ENCODE measurements at regions not wholly inside any gene's neighbourhood (a gene's known extent, or its start where the extent isn't known, plus 50 kb on each side); places are given as distances from the start of the nearest gene placed in this dataset.
"Not testable (repeated sequence)": the region's sequence is repeated elsewhere in the genome, so short reads cannot be mapped to it uniquely, and the experiment has no call there.

- no peak for DNase-seq
These were observed 284.1 kb downstream of the BMP4 start for GRCh38 chr14:53672526-53672925.

GRCh38 chr14:53670701-53671100, 285.9 kb downstream of the BMP4 start:
- DNase-seq, result peak in 1 of 3 donors; percentile 57

- DNase-seq, result peak in 1 of 3 donors; percentile 29
These were observed 287.7 kb downstream of the BMP4 start for GRCh38 chr14:53668897-53669296.

DNA sequence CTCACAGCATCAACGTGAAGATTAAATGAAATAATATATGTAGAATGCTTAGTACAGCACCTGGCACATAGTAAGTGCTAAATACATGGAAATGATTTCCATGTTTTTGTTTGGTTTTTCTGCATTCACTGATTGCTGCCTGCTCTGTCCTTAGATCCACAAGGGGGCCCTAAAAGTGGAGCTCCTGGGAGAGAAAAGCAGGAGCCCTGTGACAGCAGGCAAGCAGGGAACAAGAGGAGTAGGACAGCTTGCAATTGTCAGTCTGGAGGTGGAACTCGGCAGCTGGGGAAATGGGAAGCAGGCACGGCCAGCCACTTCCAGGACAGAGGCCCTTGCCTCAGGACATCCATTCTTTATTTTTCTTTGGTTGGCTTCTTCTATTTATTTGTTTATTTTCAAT, 292.9 kb downstream of the BMP4 start:
- DNase-seq, result no peak

- DNase-seq, result no peak
These were observed 301.4 kb downstream of the BMP4 start for GRCh38 chr14:53655080-53655785.

GRCh38 chr14:53652068-53652467, 304.6 kb downstream of the BMP4 start:
- DNase-seq, result no peak

DNA sequence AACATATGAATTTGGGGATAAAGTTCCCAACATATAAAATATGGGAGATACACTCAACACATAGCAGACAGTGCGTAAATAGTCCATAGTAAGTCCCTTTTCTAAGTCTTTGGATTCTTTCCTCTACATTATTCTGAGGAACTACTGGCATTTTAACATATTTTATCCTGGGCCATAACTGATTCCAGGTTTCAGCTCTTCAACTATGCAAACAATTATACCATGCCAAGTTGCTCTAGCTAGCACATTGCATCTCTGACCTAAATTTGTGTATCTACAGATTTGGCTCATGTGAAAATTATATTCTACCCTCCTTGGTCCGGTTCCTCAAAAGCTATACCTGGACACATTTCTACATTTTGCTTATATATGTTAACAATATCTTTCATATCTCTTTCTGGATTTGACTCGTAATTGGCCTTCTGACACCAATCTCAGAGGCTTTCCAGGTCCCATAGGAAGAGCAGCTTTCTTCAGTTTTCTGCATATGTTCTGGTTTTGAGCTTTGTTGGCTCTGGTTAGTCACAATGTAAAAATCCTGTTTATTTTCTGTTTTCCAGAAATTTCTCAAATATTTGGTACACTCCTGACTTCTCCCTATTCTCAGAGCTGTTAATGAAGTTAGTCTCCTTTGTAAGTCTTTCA, 305.4 kb downstream of the BMP4 start:
- DNase-seq, result peak in 2 of 3 donors; percentile 31 to 59

- no peak for DNase-seq
These were observed 309.7 kb downstream of the BMP4 start for GRCh38 chr14:53646925-53647324.

DNA sequence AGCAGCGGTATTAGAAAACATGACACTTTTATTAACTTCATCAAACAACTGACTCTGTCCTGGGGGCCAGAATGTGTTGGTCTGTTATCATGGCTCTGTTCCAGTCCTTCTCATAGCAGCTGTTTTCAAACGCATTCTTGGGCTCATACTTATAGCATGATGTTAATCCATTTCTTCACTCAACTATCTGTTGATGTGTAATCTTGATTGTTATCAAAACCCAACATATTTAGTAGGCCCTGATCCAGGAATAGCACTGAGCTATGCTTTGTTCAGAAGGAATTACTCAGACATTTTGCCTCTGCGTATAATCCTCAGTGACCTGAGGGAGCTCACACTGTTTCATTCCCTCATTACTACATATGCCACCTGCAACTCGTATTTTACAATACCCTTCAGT, 315.9 kb downstream of the BMP4 start:
- peak; percentile 38 to 65 (median 52) for DNase-seq

DNA sequence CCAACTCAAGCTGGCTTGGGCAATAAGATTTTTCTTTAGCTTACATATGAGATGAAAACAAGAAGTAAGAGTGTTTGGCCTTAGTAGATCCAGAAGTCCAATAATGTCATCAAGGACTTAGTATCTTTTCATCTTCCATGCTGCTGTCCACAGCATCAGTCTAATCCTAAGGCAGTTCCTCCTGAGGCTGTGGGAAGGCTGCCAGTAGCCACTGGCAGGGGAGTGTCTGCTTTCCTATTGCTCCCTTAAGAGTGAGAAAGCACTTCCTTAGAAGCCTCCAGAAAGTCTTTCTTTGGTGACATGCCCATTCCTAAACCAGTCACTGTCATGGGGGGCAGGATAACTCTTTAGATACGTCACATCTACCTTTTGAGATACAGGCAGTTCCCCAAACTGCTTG, 317.7 kb downstream of the BMP4 start:
- DNase-seq, result no peak

GRCh38 chr14:53634793-53635192, 321.8 kb downstream of the BMP4 start:
- DNase-seq, result no peak

DNA sequence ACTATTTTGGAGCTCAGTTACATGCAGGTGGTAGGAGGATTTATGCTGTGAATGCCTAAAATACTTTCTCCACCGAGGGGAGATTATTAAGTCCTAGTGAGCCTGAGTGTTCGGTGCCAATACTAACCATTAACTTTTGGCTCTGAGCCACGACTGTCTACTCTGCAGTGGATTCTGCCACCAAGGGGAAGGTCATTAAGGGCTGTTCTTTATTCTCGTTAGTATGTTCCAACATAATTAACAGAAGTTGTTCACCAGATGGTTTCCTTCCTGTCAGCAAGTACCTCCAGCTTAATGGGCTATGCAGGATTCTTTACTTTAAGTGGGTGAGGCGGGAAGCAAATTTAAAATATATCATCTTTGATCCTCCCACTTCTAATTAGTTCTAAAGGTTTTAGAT, 326.3 kb downstream of the BMP4 start:
- DNase-seq, result peak in 2 of 3 donors; percentile 30 to 41

- DNase-seq, result peak; percentile 47 to 80 (median 56)
These were observed 327.7 kb downstream of the BMP4 start for GRCh38 chr14:53628732-53629430.

- peak in 2 of 3 donors; percentile 31 to 68 for DNase-seq
These were observed 328.4 kb downstream of the BMP4 start for GRCh38 chr14:53628261-53628660.

DNA sequence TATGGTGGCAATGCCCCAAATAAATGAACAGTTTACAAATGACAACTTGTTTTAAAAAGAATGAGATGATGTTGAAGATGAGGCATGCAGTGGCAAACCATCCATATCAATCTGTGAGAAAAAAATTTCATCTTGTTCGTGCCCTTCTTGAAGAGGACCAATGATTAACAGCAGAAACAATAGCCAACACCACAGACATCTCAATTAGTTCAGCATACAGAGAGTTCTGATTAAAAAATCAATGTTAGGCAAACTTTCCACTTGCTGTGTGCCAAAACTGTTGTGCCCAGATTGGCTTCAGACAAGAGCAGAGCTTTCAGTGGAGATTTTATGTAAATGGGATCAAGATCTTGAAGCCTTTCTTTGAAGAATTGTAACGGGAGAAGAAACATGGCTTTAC, 329.9 kb downstream of the BMP4 start:
- DNase-seq, result no peak

- DNase-seq, result no peak
These were observed 334.2 kb downstream of the BMP4 start for GRCh38 chr14:53622447-53622846.

- DNase-seq, result peak in 2 of 3 donors; percentile 33 to 64
These were observed 334.7 kb downstream of the BMP4 start for GRCh38 chr14:53621921-53622320.

DNA sequence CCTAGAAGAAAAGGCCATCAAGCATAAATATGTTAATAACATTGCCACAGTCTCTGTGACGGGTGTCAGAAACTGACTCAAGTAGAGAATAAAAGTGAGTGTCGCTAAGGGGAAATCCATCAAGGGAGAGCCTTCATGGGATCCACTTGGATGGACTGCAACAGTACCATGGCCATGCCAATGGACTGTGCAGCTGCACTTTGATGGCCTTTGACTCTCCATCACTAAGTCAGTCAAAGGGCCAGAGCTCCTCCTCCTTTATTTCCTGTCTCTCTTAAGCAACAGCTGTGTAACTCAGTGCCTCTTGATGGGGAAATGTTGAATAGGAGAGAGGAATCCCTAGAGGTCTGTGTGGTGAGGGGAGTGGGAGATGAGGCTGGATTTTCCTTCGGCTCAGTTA, 335.2 kb downstream of the BMP4 start:
- no peak for DNase-seq

DNA sequence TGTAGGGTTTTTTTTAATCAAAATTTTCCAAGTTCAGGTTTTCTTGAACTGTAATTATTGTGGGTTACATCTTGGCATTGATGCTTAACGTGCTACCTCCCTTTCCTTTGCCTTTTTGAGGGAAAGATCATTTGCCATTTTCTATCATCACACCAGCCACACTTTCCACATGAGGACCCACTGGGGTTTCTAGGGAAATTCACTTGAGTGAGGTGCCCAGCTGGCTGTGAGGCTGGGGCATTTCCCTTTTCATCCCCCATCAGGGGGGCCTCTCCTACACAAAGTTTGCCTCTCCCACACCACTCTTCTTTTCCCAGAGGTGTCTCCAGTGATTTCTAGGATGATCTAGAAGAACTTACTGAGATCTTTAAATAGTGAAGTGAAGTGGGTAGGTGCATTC, 335.7 kb downstream of the BMP4 start:
- DNase-seq, result no peak

- peak; percentile 83 to 94 (median 88) for DNase-seq
These were observed 336.3 kb downstream of the BMP4 start for GRCh38 chr14:53620317-53620716.

- DNase-seq, result peak; percentile 79 to 95 (median 81)
These were observed 336.9 kb downstream of the BMP4 start for GRCh38 chr14:53619691-53620231.

DNA sequence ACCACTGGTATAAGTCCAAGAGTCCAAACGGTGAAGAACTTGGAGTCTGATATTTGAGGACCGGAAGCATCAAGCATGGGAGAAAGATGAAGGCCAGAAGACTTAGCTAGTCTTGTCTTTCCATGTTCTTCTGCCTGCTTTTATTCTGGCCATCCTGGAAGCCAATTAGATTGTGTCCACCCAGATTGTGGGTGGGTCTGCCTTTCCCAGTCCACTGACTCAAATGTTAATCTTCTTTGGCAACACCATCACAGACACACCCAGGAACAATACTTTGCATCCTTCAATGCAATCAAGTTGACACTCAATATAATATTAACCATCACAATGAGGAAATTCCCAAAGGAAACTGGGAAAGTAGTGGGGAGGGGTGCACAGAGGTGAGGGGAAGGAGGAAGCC, 340.1 kb downstream of the BMP4 start:
- DNase-seq, result not testable (repeated sequence)

- no peak for DNase-seq
These were observed 341.4 kb downstream of the BMP4 start for GRCh38 chr14:53615252-53615651.
